OCI-LY7 (cell line): ENCODE measurements at regions not wholly inside any gene's neighbourhood (a gene's known extent, or its start where the extent isn't known, plus 50 kb on each side); places are given as distances from the start of the nearest gene placed in this dataset.

ENCODE experiments used
- BruUV-seq: library from RNA; stranded (reverse); fragments of 400-500 nt; replicated peaks from 2 replicates; lab custom pipeline; 2021; lab: Mats Ljungman, UMichigan
- CTCF ChIA-PET: fragments of 300-600 bp; sonication (Branson Sonifier 250); formaldehyde crosslinking; loops from one replicate; lab custom pipeline; 2022; ENCODE audit warnings: antibody characterized with exemption; ENCODE audit not compliant: unreplicated experiment; lab: Charles Lee
- POLR2A ChIA-PET: fragments of 300-600 bp; sonication (Branson Sonifier 250); formaldehyde crosslinking; loops from one replicate; lab custom pipeline; 2022; ENCODE audit warnings: antibody characterized with exemption; lab: Charles Lee
- DNase-seq: peaks from one replicate; pipeline ENCODE4 v3.0.0-alpha.2; 2015; ENCODE audit warnings: low spot score
- H2AFZ ChIP-seq: fragments of 200-600 bp; sonication (generic), shearing (Covaris generic); 2 replicates; pipeline ENCODE4 v1.6.1; 2014; ENCODE audit warnings: mild to moderate bottlenecking, antibody characterized with exemption, low read length, moderate library complexity
- H3K27ac ChIP-seq: fragments of 200-600 bp; sonication (generic); 2 replicates; pipeline ENCODE4 v1.5.1; 2014; ENCODE audit warnings: mixed run types, low read depth, mild to moderate bottlenecking, moderate library complexity, low read length, inconsistent platforms; ENCODE audit not compliant: poor library complexity, severe bottlenecking
- H3K36me3 ChIP-seq: fragments of 200-600 bp; sonication (generic); 2 replicates; pipeline ENCODE4 v1.6.1; 2014; ENCODE audit warnings: mild to moderate bottlenecking, antibody characterized with exemption, low read length, moderate library complexity, mixed read lengths; ENCODE audit not compliant: insufficient read depth
- H3K4me1 ChIP-seq: fragments of 200-600 bp; sonication (generic); 2 replicates; pipeline ENCODE4 v1.5.1; 2014; ENCODE audit warnings: mild to moderate bottlenecking, low read length; ENCODE audit not compliant: insufficient read depth, poor library complexity, severe bottlenecking
- H3K4me2 ChIP-seq: fragments of 200-600 bp; sonication (generic); 2 replicates; pipeline ENCODE4 v1.6.1; 2014; ENCODE audit warnings: mild to moderate bottlenecking, low read length
- H3K4me3 ChIP-seq: fragments of 200-600 bp; sonication (generic); 2 replicates; pipeline ENCODE4 v1.5.1; 2014; ENCODE audit warnings: mild to moderate bottlenecking, low read depth, low read length; ENCODE audit not compliant: poor library complexity, severe bottlenecking
- H3K79me2 ChIP-seq: fragments of 200-600 bp; sonication (generic); 2 replicates; pipeline ENCODE4 v1.6.1; 2016; ENCODE audit warnings: low read depth, mild to moderate bottlenecking, low read length, moderate library complexity, mixed read lengths; ENCODE audit not compliant: insufficient read depth
- H3K9me2 ChIP-seq: fragments of 200-600 bp; sonication (generic); 2 replicates; pipeline ENCODE4 v1.6.1; 2016; ENCODE audit warnings: mild to moderate bottlenecking, low read length, mixed read lengths; ENCODE audit not compliant: insufficient read depth
- H3K9me3 ChIP-seq: fragments of 200-600 bp; sonication (generic); 2 replicates; pipeline ENCODE4 v1.6.1; 2014; ENCODE audit warnings: mild to moderate bottlenecking, mixed run types, low read length, mixed read lengths
- H4K20me1 ChIP-seq: fragments of 200-600 bp; sonication (generic); 2 replicates; pipeline ENCODE4 v1.6.1; 2014; ENCODE audit warnings: mild to moderate bottlenecking, antibody characterized with exemption, low read length, moderate library complexity, mixed read lengths; ENCODE audit not compliant: insufficient read depth
- EZH2phosphoT487 ChIP-seq: fragments of 200-600 bp; sonication (generic); IDR thresholded peaks from 2 replicates; pipeline ENCODE4 v1.6.1; 2018; ENCODE audit warnings: low read depth, borderline replicate concordance, mild to moderate bottlenecking, mixed run types, antibody characterized with exemption, low read length, moderate library complexity, mixed read lengths
- intact Hi-C: fragments of 100-400 bp; cut with micrococcal nuclease; formaldehyde crosslinking; loops from one replicate; pipeline ENCODE4 v1.10.0; 2022; ENCODE audit not compliant: unreplicated experiment
- TF ChIP-seq, protein P1 (sequence below): fragments of 200-600 bp; sonication (generic); conservative IDR thresholded peaks from 2 replicates; pipeline ENCODE4 v1.5.1; 2014; ENCODE audit warnings: mild to moderate bottlenecking, antibody characterized with exemption, low read length, moderate library complexity, mixed read lengths

GRCh38 chr4:166284221-166284620 is 411.2 kb downstream of the TLL1 start:
- Histone ChIP-seq H3K4me1 (no peaks in the 10 kb centered on the region), H3K9me2 (no peaks in the 10 kb centered on the region), H3K36me3 (no peaks in the 10 kb centered on the region), H3K79me2 (no peaks in the 10 kb centered on the region), H3K4me2 (no peak overlapping the region), H3K9me3 (no peaks in the 10 kb centered on the region), H4K20me1 (no peaks in the 10 kb centered on the region), H3K4me3 (no peak overlapping the region), H2AFZ (no peak overlapping the region), H3K27ac (no peak overlapping the region)
- intact Hi-C loops, result no loop called here
- TF ChIP-seq EZH2phosphoT487, result no peak
- TF ChIP-seq, protein P1, sequence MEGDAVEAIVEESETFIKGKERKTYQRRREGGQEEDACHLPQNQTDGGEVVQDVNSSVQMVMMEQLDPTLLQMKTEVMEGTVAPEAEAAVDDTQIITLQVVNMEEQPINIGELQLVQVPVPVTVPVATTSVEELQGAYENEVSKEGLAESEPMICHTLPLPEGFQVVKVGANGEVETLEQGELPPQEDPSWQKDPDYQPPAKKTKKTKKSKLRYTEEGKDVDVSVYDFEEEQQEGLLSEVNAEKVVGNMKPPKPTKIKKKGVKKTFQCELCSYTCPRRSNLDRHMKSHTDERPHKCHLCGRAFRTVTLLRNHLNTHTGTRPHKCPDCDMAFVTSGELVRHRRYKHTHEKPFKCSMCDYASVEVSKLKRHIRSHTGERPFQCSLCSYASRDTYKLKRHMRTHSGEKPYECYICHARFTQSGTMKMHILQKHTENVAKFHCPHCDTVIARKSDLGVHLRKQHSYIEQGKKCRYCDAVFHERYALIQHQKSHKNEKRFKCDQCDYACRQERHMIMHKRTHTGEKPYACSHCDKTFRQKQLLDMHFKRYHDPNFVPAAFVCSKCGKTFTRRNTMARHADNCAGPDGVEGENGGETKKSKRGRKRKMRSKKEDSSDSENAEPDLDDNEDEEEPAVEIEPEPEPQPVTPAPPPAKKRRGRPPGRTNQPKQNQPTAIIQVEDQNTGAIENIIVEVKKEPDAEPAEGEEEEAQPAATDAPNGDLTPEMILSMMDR, result no peak
- BruUV-seq, result no TSS peak
- ChIA-PET CTCF (no interaction called here), POLR2A (no interaction called here)
- no peak for DNase-seq

GRCh38 chr4:166290426-166290825 is 417.4 kb downstream of the TLL1 start:
- no peak overlapping the region for H3K27ac ChIP-seq
- H3K79me2 ChIP-seq, result no peaks in the 10 kb centered on the region
- no peaks in the 10 kb centered on the region for H4K20me1 ChIP-seq
- no peaks in the 10 kb centered on the region for H3K9me3 ChIP-seq
- no peak overlapping the region for H3K4me3 ChIP-seq
- intact Hi-C loops, result no loop called here
- no peak for DNase-seq
- H3K9me2 ChIP-seq, result no peaks in the 10 kb centered on the region
- TF ChIP-seq, protein P1, result no peak
- TF ChIP-seq EZH2phosphoT487, result no peak
- ChIA-PET CTCF (no interaction called here), POLR2A (interaction anchor here (0.8 kb wide), 1 partner anchor 1853 kb away, joined by 3 read pairs; no protein-coding TSS in a partner anchor)
- no peaks in the 10 kb centered on the region for H3K4me1 ChIP-seq
- no TSS peak for BruUV-seq
- no peak overlapping the region for H2AFZ ChIP-seq
- H3K36me3 ChIP-seq, result no peaks in the 10 kb centered on the region
- H3K4me2 ChIP-seq, result no peak overlapping the region

GRCh38 chr4:166293556-166293955 is 420.5 kb downstream of the TLL1 start:
- TF ChIP-seq, protein P1, result no peak
- TF ChIP-seq EZH2phosphoT487, result no peak
- POLR2A ChIA-PET, result no interaction called here
- intact Hi-C loops, result no loop called here

More at GRCh38 chr4:166293556-166293955, 420.5 kb downstream of the TLL1 start:
- Histone ChIP-seq H3K9me2 (no peaks in the 10 kb centered on the region), H3K9me3 (no peaks in the 10 kb centered on the region), H2AFZ (no peak overlapping the region), H3K4me3 (no peak overlapping the region), H3K27ac (no peak overlapping the region), H3K4me2 (no peak overlapping the region), H3K36me3 (no peaks in the 10 kb centered on the region), H4K20me1 (no peaks in the 10 kb centered on the region), H3K4me1 (no peaks in the 10 kb centered on the region), H3K79me2 (no peaks in the 10 kb centered on the region)
- no TSS peak for BruUV-seq
- DNase-seq, result no peak
- CTCF ChIA-PET, result no interaction called here
